Skeletal muscle satellite cell (primary cell): ENCODE measurements at regions not wholly inside any gene's neighbourhood (a gene's known extent, or its start where the extent isn't known, plus 50 kb on each side); places are given as distances from the start of the nearest gene placed in this dataset.

Experiments
- H3K27me3 ChIP-seq: 2 replicates; pipeline ENCODE4 v1.7.0; 2013; ENCODE audit warnings: low read length; ENCODE audit not compliant: control insufficient read depth, insufficient read depth
- H3K36me3 ChIP-seq: 2 replicates; pipeline ENCODE4 v1.7.0; 2013; ENCODE audit warnings: mild to moderate bottlenecking, control low read depth, low read length; ENCODE audit not compliant: insufficient read depth
- H3K4me1 ChIP-seq: 2 replicates; pipeline ENCODE4 v1.7.0; 2013; ENCODE audit warnings: low read length; ENCODE audit not compliant: control insufficient read depth, insufficient read depth
- H3K4me2 ChIP-seq: 2 replicates; pipeline ENCODE4 v1.7.0; 2013; ENCODE audit warnings: mild to moderate bottlenecking, low read length
- H3K4me3 ChIP-seq: 2 replicates; pipeline ENCODE4 v1.7.0; 2013; ENCODE audit warnings: low read length
- H3K9ac ChIP-seq: 2 replicates; pipeline ENCODE4 v1.7.0; 2013; ENCODE audit warnings: mild to moderate bottlenecking, low read depth, low read length, moderate library complexity
- H3K9me3 ChIP-seq: replicated peaks from 2 replicates; pipeline ENCODE4 v1.7.0; 2013; ENCODE audit warnings: mild to moderate bottlenecking, control low read depth, low read length

DNA sequence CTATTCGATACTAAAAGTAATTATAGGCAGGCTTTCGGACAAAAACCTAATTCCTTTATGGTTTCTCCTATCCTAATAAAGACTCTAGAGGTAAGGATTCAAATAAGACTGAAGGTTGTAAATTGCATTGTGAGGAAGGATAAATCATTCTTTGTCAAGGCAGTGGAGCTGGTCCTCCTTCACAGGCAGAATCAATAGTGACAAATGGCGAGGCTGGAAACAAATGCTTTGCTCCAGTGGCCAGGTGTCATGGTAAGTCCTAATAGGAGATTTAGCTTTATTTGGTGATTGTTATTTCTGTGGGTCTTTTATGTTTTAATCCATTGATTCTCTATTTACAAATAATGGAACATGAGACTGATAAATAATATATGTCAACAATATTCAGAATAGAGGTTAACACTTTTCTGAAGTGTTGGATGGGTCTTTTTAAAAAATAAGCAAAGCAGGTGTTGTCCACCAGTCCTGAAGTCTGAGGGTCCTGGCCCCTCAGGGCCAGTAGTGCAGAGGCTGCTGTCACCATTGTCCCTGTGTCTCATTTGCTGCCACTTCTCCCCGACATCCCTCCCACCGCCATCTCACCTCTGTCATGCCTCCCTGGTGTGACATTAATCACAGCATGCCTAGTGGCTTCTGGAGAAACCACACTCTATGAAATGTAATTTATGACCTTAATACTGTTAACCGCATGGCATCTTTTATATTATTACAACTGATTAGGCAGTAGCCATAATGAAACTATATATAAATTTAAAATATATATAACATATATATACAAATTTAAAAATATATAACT, 120.9 kb upstream of the MAGI3 start:
- Histone ChIP-seq H3K9me3 (no peaks in the 10 kb centered on the region), H3K36me3 (no peaks in the 10 kb centered on the region), H3K4me1 (no peaks in the 10 kb centered on the region), H3K27me3 (peaks cover 41% of the 10 kb centered on the region), H3K9ac (no peak overlapping the region), H3K4me2 (no peak overlapping the region), H3K4me3 (no peak overlapping the region)

GRCh38 chr1:113271039-113271438, 119.3 kb upstream of the MAGI3 start:
- Histone ChIP-seq H3K9me3 (no peaks in the 10 kb centered on the region), H3K4me2 (no peak overlapping the region), H3K27me3 (peaks cover 40% of the 10 kb centered on the region), H3K4me1 (no peaks in the 10 kb centered on the region), H3K36me3 (no peaks in the 10 kb centered on the region), H3K9ac (no peak overlapping the region), H3K4me3 (no peak overlapping the region)

GRCh38 chr1:113275083-113275482, 115.2 kb upstream of the MAGI3 start:
- Histone ChIP-seq H3K4me2 (no peak overlapping the region), H3K9me3 (no peaks in the 10 kb centered on the region), H3K4me1 (no peaks in the 10 kb centered on the region), H3K36me3 (no peaks in the 10 kb centered on the region), H3K4me3 (no peak overlapping the region), H3K9ac (no peak overlapping the region), H3K27me3 (peaks cover 55% of the 10 kb centered on the region)

GRCh38 chr1:113275691-113276090, 114.6 kb upstream of the MAGI3 start:
- no peak overlapping the region for H3K4me3 ChIP-seq
- no peaks in the 10 kb centered on the region for H3K4me1 ChIP-seq

DNA sequence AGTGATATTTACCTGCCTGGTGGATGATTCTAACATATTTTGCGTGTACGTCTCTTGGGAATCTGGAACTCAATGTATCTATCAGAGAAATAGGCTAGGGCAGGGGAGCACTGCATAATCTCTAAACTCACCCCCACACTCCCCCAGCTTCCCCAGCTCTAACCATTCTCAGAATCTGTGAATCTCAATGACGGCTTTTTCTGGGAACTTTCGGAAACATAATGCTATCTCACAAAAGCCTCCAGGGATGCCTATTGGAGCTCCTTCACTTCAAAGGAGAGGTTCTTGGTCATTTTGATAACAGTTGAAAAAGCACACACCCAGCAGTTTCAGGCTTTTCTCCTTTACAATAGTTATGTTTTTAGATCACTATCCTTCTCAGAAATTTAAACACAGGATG, 113.8 kb upstream of the MAGI3 start:
- Histone ChIP-seq H3K9me3 (no peaks in the 10 kb centered on the region), H3K36me3 (no peaks in the 10 kb centered on the region), H3K9ac (no peak overlapping the region), H3K4me3 (no peak overlapping the region), H3K27me3 (peaks cover 62% of the 10 kb centered on the region), H3K4me2 (no peak overlapping the region), H3K4me1 (no peaks in the 10 kb centered on the region)

More at GRCh38 chr1:113275691-113276090, 114.6 kb upstream of the MAGI3 start:
- Histone ChIP-seq H3K4me2 (no peak overlapping the region), H3K27me3 (peaks cover 58% of the 10 kb centered on the region), H3K9ac (no peak overlapping the region), H3K36me3 (no peaks in the 10 kb centered on the region), H3K9me3 (no peaks in the 10 kb centered on the region)

DNA sequence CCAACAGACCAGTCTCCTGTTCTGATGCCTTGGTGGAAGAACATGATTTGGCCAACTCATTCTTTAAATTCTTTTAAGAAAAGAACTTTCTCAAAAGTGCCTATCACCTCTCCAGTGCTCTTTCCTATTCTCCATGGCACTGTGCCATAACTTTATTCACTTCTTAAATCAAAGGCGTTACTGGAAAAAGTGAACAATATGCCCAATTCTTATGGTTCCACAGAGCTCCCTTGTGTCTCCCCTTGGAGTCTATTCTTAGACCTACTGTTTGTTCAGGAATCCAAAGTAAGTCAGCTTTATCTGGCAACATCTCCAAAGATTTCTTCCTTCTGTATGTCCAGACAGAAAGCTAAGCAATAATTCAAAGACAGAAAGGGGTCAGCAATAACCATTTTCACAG, 111.9 kb upstream of the MAGI3 start:
- Histone ChIP-seq H3K4me2 (no peak overlapping the region), H3K27me3 (peaks cover 62% of the 10 kb centered on the region), H3K9ac (no peak overlapping the region), H3K4me3 (no peak overlapping the region), H3K36me3 (no peaks in the 10 kb centered on the region), H3K4me1 (no peaks in the 10 kb centered on the region), H3K9me3 (no peaks in the 10 kb centered on the region)

DNA sequence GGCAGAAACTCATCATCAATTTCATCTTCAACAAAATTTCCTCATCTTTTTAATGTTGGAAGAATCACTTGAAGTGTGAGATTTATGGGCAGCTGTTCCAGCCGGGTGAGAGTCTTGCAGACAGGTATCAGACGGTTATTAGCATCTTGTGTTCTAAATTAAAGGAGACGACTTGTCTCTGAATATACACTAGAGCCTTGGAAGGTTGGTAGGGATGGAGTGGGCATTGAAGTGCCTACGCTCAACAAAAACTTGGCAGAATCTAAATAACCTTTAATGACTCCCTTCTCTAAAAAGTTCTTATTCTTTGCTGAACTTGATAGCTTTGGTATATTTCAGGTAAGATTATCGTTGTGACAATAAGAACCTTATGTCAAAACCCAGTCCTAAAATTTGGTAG, 111.5 kb upstream of the MAGI3 start:
- Histone ChIP-seq H3K4me3 (no peak overlapping the region), H3K4me1 (no peaks in the 10 kb centered on the region), H3K36me3 (no peaks in the 10 kb centered on the region), H3K4me2 (no peak overlapping the region), H3K27me3 (peaks cover 59% of the 10 kb centered on the region), H3K9ac (no peak overlapping the region), H3K9me3 (no peaks in the 10 kb centered on the region)

- Histone ChIP-seq H3K27me3 (peaks cover 59% of the 10 kb centered on the region), H3K9me3 (no peaks in the 10 kb centered on the region), H3K4me2 (no peak overlapping the region), H3K36me3 (no peaks in the 10 kb centered on the region), H3K4me1 (no peaks in the 10 kb centered on the region), H3K4me3 (no peak overlapping the region), H3K9ac (no peak overlapping the region)
Observed at GRCh38 chr1:113279776-113280391, 110.4 kb upstream of the MAGI3 start.

DNA sequence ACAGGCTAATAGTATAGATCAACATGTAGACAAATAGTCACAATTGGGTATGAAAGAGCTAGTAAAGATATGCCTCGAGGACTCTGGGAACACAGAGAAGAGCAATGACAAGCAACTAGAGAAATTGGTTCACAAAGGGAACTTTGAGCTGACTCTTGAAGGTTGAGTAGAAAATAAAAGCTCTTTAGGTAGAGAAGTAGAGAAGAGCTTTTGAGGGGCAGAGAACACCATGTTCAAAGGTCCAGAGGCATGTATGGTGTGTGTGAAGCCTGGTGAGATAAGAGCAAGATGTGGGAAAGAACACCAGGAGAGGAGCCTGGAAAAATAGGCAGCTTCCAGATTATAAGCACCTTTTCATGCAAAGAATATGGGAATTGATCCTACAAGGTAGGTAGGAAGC, 109.7 kb upstream of the MAGI3 start:
- H3K27me3 ChIP-seq: peaks cover 52% of the 10 kb centered on the region
- no peaks in the 10 kb centered on the region for H3K4me1 ChIP-seq
- H3K4me3 ChIP-seq: no peak overlapping the region
- H3K9me3 ChIP-seq: no peaks in the 10 kb centered on the region
- H3K36me3 ChIP-seq: no peaks in the 10 kb centered on the region
- no peak overlapping the region for H3K9ac ChIP-seq
- no peak overlapping the region for H3K4me2 ChIP-seq

GRCh38 chr1:113281550-113281949, 108.8 kb upstream of the MAGI3 start:
- Histone ChIP-seq H3K4me1 (no peaks in the 10 kb centered on the region), H3K36me3 (no peaks in the 10 kb centered on the region), H3K27me3 (peaks cover 50% of the 10 kb centered on the region), H3K4me2 (no peak overlapping the region), H3K9ac (no peak overlapping the region), H3K9me3 (no peaks in the 10 kb centered on the region), H3K4me3 (no peak overlapping the region)

DNA sequence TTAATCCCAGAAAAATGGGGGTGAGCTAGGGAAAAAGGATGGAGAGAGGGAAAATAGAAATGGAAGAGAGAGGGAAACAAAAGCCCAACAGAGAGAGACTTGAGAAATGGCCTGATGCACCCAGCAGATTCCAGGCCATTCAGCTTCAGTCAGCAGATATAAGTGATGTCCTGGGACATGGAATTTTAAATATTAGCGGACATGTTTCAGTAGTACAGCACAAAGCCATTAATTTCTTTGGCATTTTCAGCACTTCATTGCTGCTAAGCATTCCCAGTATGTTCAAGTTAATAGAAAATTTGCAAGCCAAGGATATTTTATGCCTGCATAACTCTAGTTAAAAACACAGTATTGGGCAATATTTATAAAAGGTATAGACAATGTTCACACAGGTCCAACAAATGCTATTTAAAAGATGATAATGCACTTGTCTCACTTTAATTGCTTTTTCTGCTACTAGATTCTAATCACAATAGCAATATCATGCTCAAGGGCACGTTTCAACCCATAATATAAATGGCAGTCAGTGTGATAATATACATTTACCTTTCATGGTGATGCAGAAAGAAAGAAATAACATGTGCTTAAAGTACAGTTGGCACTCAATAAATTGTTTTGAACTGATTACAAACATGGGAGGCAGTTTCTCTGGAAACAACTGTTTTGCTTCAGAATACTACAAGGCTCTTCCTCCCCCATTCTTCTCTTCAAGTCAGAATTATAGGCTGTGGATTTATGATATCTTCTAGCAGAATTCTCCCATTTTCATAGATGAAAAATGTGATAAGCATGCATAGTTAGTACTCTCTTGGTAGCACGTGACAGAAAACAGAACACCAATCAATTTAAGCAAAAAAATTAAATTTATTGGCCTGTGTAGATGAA, 108.1 kb upstream of the MAGI3 start:
- Histone ChIP-seq H3K36me3 (no peaks in the 10 kb centered on the region), H3K9ac (no peak overlapping the region), H3K4me1 (no peaks in the 10 kb centered on the region), H3K4me3 (no peak overlapping the region), H3K9me3 (no peaks in the 10 kb centered on the region), H3K4me2 (no peak overlapping the region), H3K27me3 (peaks cover 49% of the 10 kb centered on the region)
